Globus pallidus (tissue), 1 donor: ENCODE measurements at regions not wholly inside any gene's neighbourhood (a gene's known extent, or its start where the extent isn't known, plus 50 kb on each side); places are given as distances from the start of the nearest gene placed in this dataset.
"Not testable (repeated sequence)": the region's sequence is repeated elsewhere in the genome, so short reads cannot be mapped to it uniquely, and the experiment has no call there.

Source experiments
- DNase-seq: peaks from one replicate; pipeline ENCODE4 v3.0.0-alpha.2; 2015; ENCODE audit warnings: low spot score

- DNase-seq = no peak
Observed at GRCh38 chr9:103068753-103069152, 73.6 kb downstream of the CYLC2 start.

GRCh38 chr9:103078581-103078980, 83.4 kb downstream of the CYLC2 start:
- no peak for DNase-seq

GRCh38 chr9:103082494-103082893, 87.4 kb downstream of the CYLC2 start:
- DNase-seq = no peak

- DNase-seq = no peak
Observed at GRCh38 chr9:103089357-103089756, 94.2 kb downstream of the CYLC2 start.

- no peak for DNase-seq
Observed at GRCh38 chr9:103104101-103104500, 109.0 kb downstream of the CYLC2 start.

GRCh38 chr9:103116246-103116645, 121.1 kb downstream of the CYLC2 start:
- no peak for DNase-seq

- DNase-seq = no peak
Observed at GRCh38 chr9:103126494-103126893, 131.4 kb downstream of the CYLC2 start.

GRCh38 chr9:103139891-103140290, 144.8 kb downstream of the CYLC2 start:
- DNase-seq = no peak

GRCh38 chr9:103152473-103152872, 157.3 kb downstream of the CYLC2 start:
- no peak for DNase-seq

GRCh38 chr9:103167530-103167929, 172.4 kb downstream of the CYLC2 start:
- no peak for DNase-seq

GRCh38 chr9:103168254-103168653, 173.1 kb downstream of the CYLC2 start:
- DNase-seq = no peak

- no peak for DNase-seq
Observed at GRCh38 chr9:103169798-103170197, 174.7 kb downstream of the CYLC2 start.

- no peak for DNase-seq
Observed at GRCh38 chr9:103183701-103184171, 188.6 kb downstream of the CYLC2 start.

GRCh38 chr9:103186959-103187358, 191.8 kb downstream of the CYLC2 start:
- DNase-seq = no peak

GRCh38 chr9:103188781-103189350, 193.7 kb downstream of the CYLC2 start:
- no peak for DNase-seq

GRCh38 chr9:103193992-103194391, 198.9 kb downstream of the CYLC2 start:
- DNase-seq = no peak

- DNase-seq = no peak
Observed at GRCh38 chr9:103203172-103203571, 208.0 kb downstream of the CYLC2 start.

- not testable (repeated sequence) for DNase-seq
Observed at GRCh38 chr9:103205881-103206585, 210.9 kb downstream of the CYLC2 start.

- DNase-seq = no peak
Observed at GRCh38 chr9:103210607-103211006, 215.5 kb downstream of the CYLC2 start.

GRCh38 chr9:103215197-103215596, 220.1 kb downstream of the CYLC2 start:
- DNase-seq = no peak

GRCh38 chr9:103225702-103226646, 230.8 kb downstream of the CYLC2 start:
- no peak for DNase-seq

GRCh38 chr9:103226647-103227013, 231.5 kb downstream of the CYLC2 start:
- no peak for DNase-seq
